ENCODE measurements at regions not wholly inside any gene's neighbourhood (a gene's known extent, or its start where the extent isn't known, plus 50 kb on each side); places are given as distances from the start of the nearest gene placed in this dataset.
"Not testable (repeated sequence)": the region's sequence is repeated elsewhere in the genome, so short reads cannot be mapped to it uniquely, and the experiment has no call there.

GRCh38 chr1:232575763-232576040 lies 54.2 kb downstream of the SIPA1L2 start:
- H3K36me3 ChIP-seq (ENCODE audit: control insufficient read depth, insufficient read depth, low read length): no peaks in the 10 kb centered on the region
- TF ChIP-seq CTCF (IDR thresholded peaks at IDR 0.05; ENCODE audit: insufficient read depth, low read length, severe bottlenecking): no peak
- DNase-seq (ENCODE audit: low read depth) (no peak), FAIRE-seq (no peak)
- no peak overlapping the region for H3K4me3 ChIP-seq (ENCODE audit: low read depth, low read length)
- H3K27me3 ChIP-seq (ENCODE audit: control insufficient read depth, insufficient read depth, low read length): no peaks in the 10 kb centered on the region

GRCh38 chr1:232574889-232575762 lies 54.8 kb downstream of the SIPA1L2 start:
- no peaks in the 10 kb centered on the region for H3K27me3 ChIP-seq (ENCODE audit: control insufficient read depth, insufficient read depth, low read length)
- FAIRE-seq (no peak), DNase-seq (ENCODE audit: low read depth) (peak; percentile 90)
- no peak overlapping the region for H3K4me3 ChIP-seq (ENCODE audit: low read depth, low read length)
- TF ChIP-seq CTCF (IDR thresholded peaks at IDR 0.05; ENCODE audit: insufficient read depth, low read length, severe bottlenecking): no peak
- H3K36me3 ChIP-seq (ENCODE audit: control insufficient read depth, insufficient read depth, low read length): no peaks in the 10 kb centered on the region

GRCh38 chr1:232574077-232574476 lies 55.9 kb downstream of the SIPA1L2 start:
- FAIRE-seq (no peak), DNase-seq (ENCODE audit: low read depth) (no peak)
- Histone ChIP-seq H3K36me3 (ENCODE audit: control insufficient read depth, insufficient read depth, low read length) (no peaks in the 10 kb centered on the region), H3K4me3 (ENCODE audit: low read depth, low read length) (no peak overlapping the region), H3K27me3 (ENCODE audit: control insufficient read depth, insufficient read depth, low read length) (no peaks in the 10 kb centered on the region)
- TF ChIP-seq CTCF (IDR thresholded peaks at IDR 0.05; ENCODE audit: insufficient read depth, low read length, severe bottlenecking): no peak

- FAIRE-seq (no peak), DNase-seq (ENCODE audit: low read depth) (peak; percentile 56)
- H3K27me3 ChIP-seq (ENCODE audit: control insufficient read depth, insufficient read depth, low read length): no peaks in the 10 kb centered on the region
- no peak overlapping the region for H3K4me3 ChIP-seq (ENCODE audit: low read depth, low read length)
- TF ChIP-seq CTCF (IDR thresholded peaks at IDR 0.05; ENCODE audit: insufficient read depth, low read length, severe bottlenecking): no peak
- no peaks in the 10 kb centered on the region for H3K36me3 ChIP-seq (ENCODE audit: control insufficient read depth, insufficient read depth, low read length)
These were observed 58.4 kb downstream of the SIPA1L2 start for GRCh38 chr1:232571523-232571922.

GRCh38 chr1:232570007-232570406 lies 59.9 kb downstream of the SIPA1L2 start:
- DNase-seq (ENCODE audit: low read depth) (no peak), FAIRE-seq (no peak)
- H3K27me3 ChIP-seq (ENCODE audit: control insufficient read depth, insufficient read depth, low read length): no peaks in the 10 kb centered on the region
- no peak for TF ChIP-seq CTCF (IDR thresholded peaks at IDR 0.05; ENCODE audit: insufficient read depth, low read length, severe bottlenecking)
- no peak overlapping the region for H3K4me3 ChIP-seq (ENCODE audit: low read depth, low read length)
- H3K36me3 ChIP-seq (ENCODE audit: control insufficient read depth, insufficient read depth, low read length): no peaks in the 10 kb centered on the region

GRCh38 chr1:232569554-232569921 lies 60.4 kb downstream of the SIPA1L2 start:
- H3K36me3 ChIP-seq (ENCODE audit: control insufficient read depth, insufficient read depth, low read length); FAIRE-seq; DNase-seq (ENCODE audit: low read depth); H3K4me3 ChIP-seq (ENCODE audit: low read depth, low read length); H3K27me3 ChIP-seq (ENCODE audit: control insufficient read depth, insufficient read depth, low read length): not testable (repeated sequence)
